AG10803 (cell line): ENCODE measurements at regions not wholly inside any gene's neighbourhood (a gene's known extent, or its start where the extent isn't known, plus 50 kb on each side); places are given as distances from the start of the nearest gene placed in this dataset.

ENCODE experiments used
- DNase-seq: peaks from one replicate; pipeline ENCODE4 v3.0.0; 2010; ENCODE audit warnings: low read depth
- H3K4me3 ChIP-seq: 2 replicates; pipeline ENCODE4 v1.5.1; 2011; ENCODE audit warnings: mild to moderate bottlenecking, low read length, control low read depth
- TF ChIP-seq, protein P1 (sequence below): conservative IDR thresholded peaks from 2 replicates; pipeline ENCODE4 v1.5.1; 2011; ENCODE audit warnings: mild to moderate bottlenecking, low read length, control low read depth, inconsistent platforms

DNA sequence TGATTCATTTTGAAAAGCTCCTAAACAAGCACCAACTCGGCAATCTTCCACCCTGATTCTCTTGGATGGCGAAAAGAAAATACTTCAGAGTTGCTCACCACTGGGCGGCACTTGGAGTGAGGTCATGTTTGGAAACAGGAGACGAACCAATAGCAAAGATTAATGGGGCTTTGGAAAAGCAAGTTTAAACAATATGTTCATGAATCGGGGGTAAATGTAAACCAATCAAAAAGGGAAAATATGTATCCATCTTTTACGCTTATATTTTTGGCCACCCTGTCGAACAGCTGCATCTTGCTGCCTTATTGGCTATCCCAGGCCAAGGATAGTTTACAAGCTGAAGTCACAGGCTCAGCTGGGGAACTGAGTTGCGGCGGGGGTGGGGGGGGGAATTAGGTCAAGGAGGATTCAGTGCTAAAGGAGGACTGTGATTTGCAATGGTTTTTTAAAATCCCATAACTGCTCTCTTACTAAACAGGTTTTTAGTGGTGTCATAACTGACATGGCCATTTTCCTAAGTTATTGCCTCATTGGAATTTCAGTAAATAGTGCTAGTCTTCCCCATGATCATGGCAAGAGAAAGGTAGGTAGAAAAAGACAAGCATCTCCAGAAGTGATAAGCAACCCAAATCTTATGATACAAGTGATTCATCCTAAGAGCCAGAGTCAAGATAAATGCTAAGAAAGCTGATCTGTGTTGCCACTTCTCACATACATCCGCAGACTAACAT, 210.6 kb downstream of the PHLDA1 start:
- TF ChIP-seq, protein P1, sequence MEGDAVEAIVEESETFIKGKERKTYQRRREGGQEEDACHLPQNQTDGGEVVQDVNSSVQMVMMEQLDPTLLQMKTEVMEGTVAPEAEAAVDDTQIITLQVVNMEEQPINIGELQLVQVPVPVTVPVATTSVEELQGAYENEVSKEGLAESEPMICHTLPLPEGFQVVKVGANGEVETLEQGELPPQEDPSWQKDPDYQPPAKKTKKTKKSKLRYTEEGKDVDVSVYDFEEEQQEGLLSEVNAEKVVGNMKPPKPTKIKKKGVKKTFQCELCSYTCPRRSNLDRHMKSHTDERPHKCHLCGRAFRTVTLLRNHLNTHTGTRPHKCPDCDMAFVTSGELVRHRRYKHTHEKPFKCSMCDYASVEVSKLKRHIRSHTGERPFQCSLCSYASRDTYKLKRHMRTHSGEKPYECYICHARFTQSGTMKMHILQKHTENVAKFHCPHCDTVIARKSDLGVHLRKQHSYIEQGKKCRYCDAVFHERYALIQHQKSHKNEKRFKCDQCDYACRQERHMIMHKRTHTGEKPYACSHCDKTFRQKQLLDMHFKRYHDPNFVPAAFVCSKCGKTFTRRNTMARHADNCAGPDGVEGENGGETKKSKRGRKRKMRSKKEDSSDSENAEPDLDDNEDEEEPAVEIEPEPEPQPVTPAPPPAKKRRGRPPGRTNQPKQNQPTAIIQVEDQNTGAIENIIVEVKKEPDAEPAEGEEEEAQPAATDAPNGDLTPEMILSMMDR = peak; percentile 40
- peak; percentile 89 for DNase-seq
- no peak overlapping the region for H3K4me3 ChIP-seq

DNA sequence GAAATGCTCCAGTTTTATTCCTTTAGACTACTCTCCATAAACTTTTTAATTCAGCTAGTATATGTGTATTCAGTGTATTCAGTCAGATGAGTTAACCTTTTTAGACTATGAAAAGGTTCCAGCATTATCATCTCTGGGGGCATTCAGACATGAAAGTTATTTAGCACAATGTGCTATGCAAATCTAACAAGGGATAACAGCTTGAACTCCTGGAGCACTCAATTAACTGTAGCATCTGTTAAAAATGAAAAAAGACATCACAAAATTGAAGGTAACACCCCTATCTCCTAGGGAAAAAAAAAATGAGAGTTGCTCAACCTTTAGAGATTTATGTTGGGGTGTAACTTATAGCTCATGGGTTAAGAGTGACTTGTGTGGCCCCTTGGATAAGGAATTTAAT, 211.5 kb downstream of the PHLDA1 start:
- no peak for DNase-seq
- TF ChIP-seq, protein P1 = no peak
- no peak overlapping the region for H3K4me3 ChIP-seq

DNA sequence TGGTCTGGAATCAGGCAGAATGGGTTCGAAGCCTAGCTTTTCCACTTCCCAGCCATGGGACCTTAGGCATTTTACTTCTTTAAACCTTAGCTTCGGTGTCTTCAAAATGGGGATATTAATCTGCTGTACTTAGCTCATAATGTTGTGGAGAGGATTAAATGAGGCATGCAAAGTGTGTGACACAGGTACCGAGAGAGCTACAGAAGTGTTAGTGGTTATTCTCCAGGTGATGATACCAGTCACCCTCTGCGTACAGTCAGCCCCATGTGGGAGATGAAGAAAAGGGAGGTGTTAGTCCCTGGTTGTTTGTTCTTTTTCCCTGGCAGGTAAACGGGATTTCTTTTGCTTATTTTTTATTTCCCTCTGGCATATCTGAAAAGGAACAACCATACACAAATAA, 212.1 kb downstream of the PHLDA1 start:
- no peak overlapping the region for H3K4me3 ChIP-seq
- no peak for DNase-seq
- TF ChIP-seq, protein P1 = no peak

DNA sequence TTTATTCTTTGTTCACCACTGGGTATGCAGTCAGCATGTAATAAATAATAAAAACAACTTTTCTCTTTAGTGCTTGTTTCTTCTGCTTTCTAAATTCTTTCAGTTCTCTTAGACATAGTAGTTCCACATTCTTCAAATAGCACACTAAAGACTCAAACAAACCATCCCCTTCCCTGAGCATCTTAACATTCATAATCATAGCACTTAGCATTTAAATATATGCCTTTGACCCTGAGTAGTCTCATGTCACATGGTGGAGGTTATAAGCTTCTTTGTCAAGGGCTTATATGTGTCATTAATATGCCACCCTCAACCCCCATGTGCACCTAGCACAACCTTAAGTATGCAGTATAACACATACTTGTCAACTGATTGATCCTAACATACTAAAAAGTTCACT, 212.7 kb downstream of the PHLDA1 start:
- no peak overlapping the region for H3K4me3 ChIP-seq
- peak; percentile 61 for DNase-seq
- TF ChIP-seq, protein P1 = no peak

DNA sequence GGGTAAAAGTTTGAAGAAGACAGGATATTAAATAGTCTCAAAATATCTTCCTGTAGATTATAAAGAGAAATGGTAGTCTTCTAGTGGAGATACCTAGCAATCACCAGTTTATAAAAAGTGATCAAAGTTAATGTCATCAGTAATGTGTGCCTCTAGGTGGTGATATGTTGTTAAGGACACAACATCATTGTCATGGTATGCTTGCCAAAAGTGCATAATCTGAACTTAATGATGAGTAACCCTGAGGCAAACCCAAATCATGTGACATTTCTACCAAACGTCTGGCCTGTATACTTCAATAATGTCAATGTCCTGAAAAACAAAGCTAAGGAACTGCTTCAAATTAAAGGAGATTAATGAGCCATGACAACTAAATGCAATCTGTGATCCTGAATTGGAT, 214.7 kb downstream of the PHLDA1 start:
- peak; percentile 76 for DNase-seq
- TF ChIP-seq, protein P1 = no peak; the same call in 1 of the 2 replicates
- no peak overlapping the region for H3K4me3 ChIP-seq

DNA sequence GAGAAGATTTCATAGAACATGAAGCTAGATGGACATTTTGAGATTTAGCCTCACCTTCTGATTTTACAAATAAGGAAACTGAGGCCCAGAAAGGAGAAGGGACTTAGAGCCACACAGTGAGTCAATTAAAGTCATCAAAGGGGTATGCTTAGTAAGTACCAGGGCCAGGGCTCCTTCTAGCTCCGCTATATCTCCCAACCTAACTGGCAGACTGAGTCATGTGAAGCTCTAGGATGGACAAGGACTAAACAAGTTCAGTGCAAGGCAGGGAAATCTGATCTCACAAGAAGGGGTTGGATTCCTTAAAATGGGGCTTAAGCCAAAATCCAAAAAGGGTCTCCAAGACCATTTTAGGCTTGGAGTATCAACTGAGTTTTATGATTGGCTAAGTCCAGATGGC, 215.8 kb downstream of the PHLDA1 start:
- DNase-seq = no peak
- TF ChIP-seq, protein P1 = no peak
- no peak overlapping the region for H3K4me3 ChIP-seq
